GM12878 (cell line): ENCODE measurements at regions not wholly inside any gene's neighbourhood (a gene's known extent, or its start where the extent isn't known, plus 50 kb on each side); places are given as distances from the start of the nearest gene placed in this dataset.

ENCODE experiments used
- ATF3 ChIP-seq: IDR thresholded peaks from 2 replicates; pipeline ENCODE4 v1.6.1; 2011; ENCODE audit warnings: low read depth, mild to moderate bottlenecking, low read length, moderate library complexity, borderline replicate concordance; ENCODE audit errors: extremely low read depth
- CTCF ChIP-seq, 3 experiments: IDR thresholded peaks in 2 of 3; conservative IDR thresholded peaks in 1 of 3; 2 replicates each; pipeline ENCODE4 v1.5.1; 2011; ENCODE audit warnings: low read depth in 3 of 3, low read length in 3 of 3, mild to moderate bottlenecking in 3 of 3, control low read depth in 2 of 3, moderate library complexity in 2 of 3, inconsistent platforms in 1 of 3, mixed read lengths in 1 of 3; ENCODE audit not compliant: control insufficient read depth in 2 of 3, insufficient read depth in 1 of 3; ENCODE audit errors: extremely low read depth in 1 of 3
- EP300 ChIP-seq, 2 experiments: fragments of 150-350 bp in 1 of 2; IDR thresholded peaks; 2 replicates each; pipeline ENCODE4 v1.6.1; 2011 to 2012; ENCODE audit warnings: low read depth in 2 of 2, low read length in 2 of 2, borderline replicate concordance in 1 of 2, improper control_type of control experiment in 1 of 2, inconsistent platforms in 1 of 2; ENCODE audit not compliant: control insufficient read depth in 1 of 2
- FOXM1 ChIP-seq: IDR thresholded peaks from 2 replicates; pipeline ENCODE4 v1.6.1; 2012; ENCODE audit warnings: low read depth, mild to moderate bottlenecking, inconsistent platforms, low read length, moderate library complexity
- PBX3 ChIP-seq: IDR thresholded peaks from 2 replicates; pipeline ENCODE4 v1.6.1; 2011; ENCODE audit warnings: mild to moderate bottlenecking, low read depth, low read length, moderate library complexity; ENCODE audit not compliant: insufficient replicate concordance
- POLR2A ChIP-seq: IDR thresholded peaks from 2 replicates; pipeline ENCODE4 v1.6.1; 2011; ENCODE audit warnings: low read depth, mild to moderate bottlenecking, low read length
- POLR2AphosphoS5 ChIP-seq: IDR thresholded peaks from 2 replicates; pipeline ENCODE4 v1.6.1; 2011; ENCODE audit warnings: mild to moderate bottlenecking, low read length, inconsistent platforms
- SMAD1 ChIP-seq: fragments of 450-650 bp; IDR thresholded peaks from 2 replicates; pipeline ENCODE4 v1.6.1; 2018; ENCODE audit warnings: mild to moderate bottlenecking, low read depth; ENCODE audit not compliant: partially characterized antibody
- ZNF274 ChIP-seq: IDR thresholded peaks from one replicate; pipeline ENCODE4 v1.8.0; 2011; ENCODE audit not compliant: insufficient read length, insufficient read depth

GRCh38 chr22:22698263-22698750, 53.9 kb downstream of the GGTLC2 start:
- TF ChIP-seq PBX3 (no peak), POLR2A (no peak), CTCF (IDR thresholded peaks at IDR 0.05 in 2 of 3, conservative IDR thresholded peaks at IDR 0.05 in 1 of 3; ENCODE audit: control insufficient read depth in 2 of 3, extremely low read depth in 1 of 3, insufficient read depth in 1 of 3, low read depth in 3 of 3, low read length in 3 of 3) (no peak), EP300 (IDR thresholded peaks at IDR 0.05; ENCODE audit: borderline replicate concordance in 1 of 2, control insufficient read depth in 1 of 2, low read depth in 2 of 2, low read length in 2 of 2) (no peak), FOXM1 (no peak), ZNF274 (no peak), POLR2AphosphoS5 (no peak), SMAD1 (no peak), ATF3 (no peak)
